GM13977 (cell line): ENCODE measurements at regions not wholly inside any gene's neighbourhood (a gene's known extent, or its start where the extent isn't known, plus 50 kb on each side); places are given as distances from the start of the nearest gene placed in this dataset.
A peak's percentile ranks its signal among the peaks of the same experiment; 100 is the strongest.

Experiments
- DNase-seq: peaks from one replicate; pipeline ENCODE4 v3.0.0; 2012; ENCODE audit warnings: low spot score
- in situ Hi-C: fragments of 300-500 bp; cut with MboI; formaldehyde crosslinking; loops from one replicate; pipeline ENCODE4 v1.12.0; 2022; ENCODE audit warnings: low sequenced_read_pairs, low pct_unique_long_range_greater_than_20kb, mixed read lengths, inconsistent platforms; ENCODE audit not compliant: unreplicated experiment
- TF ChIP-seq, protein P1 (sequence below): IDR thresholded peaks from 2 replicates; pipeline ENCODE4 v1.5.1; 2012; ENCODE audit warnings: mild to moderate bottlenecking, control low read depth; ENCODE audit not compliant: insufficient read depth; ENCODE audit errors: extremely low read depth, missing control alignments

DNA sequence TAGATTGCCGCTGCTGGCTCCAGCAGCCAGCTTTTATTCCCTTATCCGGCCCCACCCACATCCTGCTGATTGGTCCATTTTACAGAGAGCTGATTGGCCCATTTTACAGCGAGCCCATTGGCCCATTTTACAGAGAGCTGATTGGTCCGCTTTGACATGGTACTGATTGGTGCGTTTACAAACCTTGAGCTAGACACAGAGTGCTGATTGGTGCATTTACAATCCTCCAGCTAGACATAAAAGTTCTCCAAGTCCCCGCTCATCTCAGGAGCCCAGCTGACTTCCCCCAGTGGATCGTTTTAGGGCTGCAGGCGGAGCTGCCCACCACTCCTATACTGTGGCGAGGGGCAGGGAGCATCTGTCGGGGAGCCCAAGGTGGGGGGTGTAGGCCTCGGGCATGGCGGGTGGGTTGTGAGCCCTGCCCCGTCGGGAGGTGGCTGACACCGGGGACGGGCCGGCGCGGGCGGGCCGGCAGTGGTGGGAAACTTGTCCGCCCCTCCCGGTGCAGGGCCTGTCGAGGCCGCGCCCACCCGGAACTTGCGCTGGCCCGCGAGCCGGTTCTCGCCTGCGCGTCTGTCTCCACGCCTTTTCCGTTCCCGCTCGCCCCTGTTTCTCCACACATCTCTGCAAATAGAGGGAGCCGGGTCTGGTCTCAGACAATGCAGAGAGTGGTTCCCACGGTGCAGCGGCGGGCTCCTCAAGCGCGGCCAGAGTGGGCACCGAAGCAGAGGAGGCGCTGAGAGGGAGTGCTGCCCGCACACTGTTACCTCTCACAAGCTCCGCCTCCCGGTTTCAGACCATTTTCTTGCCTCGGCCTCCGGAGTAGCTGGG is 86.1 kb upstream of the STMND1 start:
- TF ChIP-seq, protein P1, sequence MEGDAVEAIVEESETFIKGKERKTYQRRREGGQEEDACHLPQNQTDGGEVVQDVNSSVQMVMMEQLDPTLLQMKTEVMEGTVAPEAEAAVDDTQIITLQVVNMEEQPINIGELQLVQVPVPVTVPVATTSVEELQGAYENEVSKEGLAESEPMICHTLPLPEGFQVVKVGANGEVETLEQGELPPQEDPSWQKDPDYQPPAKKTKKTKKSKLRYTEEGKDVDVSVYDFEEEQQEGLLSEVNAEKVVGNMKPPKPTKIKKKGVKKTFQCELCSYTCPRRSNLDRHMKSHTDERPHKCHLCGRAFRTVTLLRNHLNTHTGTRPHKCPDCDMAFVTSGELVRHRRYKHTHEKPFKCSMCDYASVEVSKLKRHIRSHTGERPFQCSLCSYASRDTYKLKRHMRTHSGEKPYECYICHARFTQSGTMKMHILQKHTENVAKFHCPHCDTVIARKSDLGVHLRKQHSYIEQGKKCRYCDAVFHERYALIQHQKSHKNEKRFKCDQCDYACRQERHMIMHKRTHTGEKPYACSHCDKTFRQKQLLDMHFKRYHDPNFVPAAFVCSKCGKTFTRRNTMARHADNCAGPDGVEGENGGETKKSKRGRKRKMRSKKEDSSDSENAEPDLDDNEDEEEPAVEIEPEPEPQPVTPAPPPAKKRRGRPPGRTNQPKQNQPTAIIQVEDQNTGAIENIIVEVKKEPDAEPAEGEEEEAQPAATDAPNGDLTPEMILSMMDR, result no peak
- DNase-seq, result no peak
- in situ Hi-C loops, result no loop called here

DNA sequence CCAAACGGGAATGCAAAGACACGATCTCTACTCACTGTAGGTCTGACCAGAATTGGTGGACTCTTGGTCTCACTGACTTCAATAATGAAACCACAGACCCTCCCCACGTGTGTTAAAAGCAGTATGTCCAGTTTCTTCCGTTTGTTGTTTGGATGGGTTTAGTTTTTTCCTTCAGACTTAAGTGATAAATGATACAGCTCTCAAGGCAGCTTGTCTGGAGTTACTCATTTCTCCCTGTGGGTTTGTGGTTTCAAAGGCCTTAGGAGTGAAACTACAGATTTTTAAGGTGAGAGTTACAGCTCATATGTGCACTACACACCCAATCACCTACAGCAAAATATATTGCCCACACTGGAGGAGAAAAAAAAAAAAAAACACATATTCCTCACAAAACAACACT is 86.7 kb upstream of the STMND1 start:
- peak; percentile 43 for DNase-seq
- in situ Hi-C loops, result no loop called here
- TF ChIP-seq, protein P1, result no peak

DNA sequence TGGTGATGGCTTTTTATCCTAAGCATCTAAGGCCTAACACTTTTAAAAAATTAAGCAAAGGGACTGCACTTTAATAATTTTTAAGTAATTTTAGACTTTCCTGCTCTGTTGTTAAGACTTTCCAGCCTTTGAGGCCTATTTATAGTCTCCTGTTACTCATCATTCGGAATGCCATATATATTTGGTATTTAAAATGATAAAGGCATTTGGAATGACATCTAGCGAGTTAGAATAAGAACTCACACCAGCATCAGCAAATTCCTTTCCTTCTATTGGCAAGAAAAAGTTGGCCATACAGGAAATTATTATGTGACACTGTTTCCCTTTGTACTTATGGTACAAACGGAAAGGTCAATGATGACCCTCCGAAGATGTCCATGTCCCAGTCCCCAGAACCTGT is 88.1 kb upstream of the STMND1 start:
- no peak for DNase-seq
- in situ Hi-C loops, result no loop called here
- TF ChIP-seq, protein P1, result no peak

DNA sequence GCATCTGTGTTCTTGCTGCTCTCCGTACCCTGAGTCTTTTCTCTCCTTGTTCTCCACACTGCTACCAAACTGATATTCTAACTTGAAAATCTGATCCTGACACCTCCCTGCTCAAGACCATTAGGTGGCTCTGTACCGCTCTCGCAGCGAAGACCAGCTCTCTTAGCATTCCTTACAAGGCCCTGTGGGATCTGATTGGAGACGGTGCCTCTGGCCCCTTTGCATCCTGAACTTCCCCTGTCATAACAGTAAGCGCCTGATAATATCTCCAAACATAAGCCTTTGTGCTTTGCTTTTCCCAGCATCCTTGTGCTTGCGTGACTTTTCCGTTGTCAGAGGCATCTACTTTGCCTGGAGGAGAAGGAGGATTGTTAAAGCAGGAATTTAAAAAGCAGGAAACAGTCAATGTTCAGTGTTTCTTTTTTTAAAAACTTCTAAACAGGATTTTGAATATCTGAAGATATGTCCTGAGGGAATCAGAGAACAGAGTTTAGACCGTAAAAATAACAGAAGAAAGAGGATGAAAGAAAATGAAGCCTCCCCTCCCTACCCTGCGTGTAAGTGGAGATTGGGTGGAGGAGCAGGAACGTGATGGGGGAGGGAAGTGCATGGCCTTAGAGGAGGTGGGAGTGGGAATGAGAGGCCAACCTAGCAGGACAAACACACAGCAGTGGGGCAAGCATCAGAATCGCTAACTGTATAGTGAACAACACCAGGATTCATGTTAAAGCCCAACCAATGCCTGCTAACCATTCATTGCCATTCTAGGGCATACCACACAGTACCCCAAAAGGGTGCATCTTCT is 89.2 kb upstream of the STMND1 start:
- in situ Hi-C loops, result no loop called here
- DNase-seq, result no peak
- TF ChIP-seq, protein P1, result no peak

DNA sequence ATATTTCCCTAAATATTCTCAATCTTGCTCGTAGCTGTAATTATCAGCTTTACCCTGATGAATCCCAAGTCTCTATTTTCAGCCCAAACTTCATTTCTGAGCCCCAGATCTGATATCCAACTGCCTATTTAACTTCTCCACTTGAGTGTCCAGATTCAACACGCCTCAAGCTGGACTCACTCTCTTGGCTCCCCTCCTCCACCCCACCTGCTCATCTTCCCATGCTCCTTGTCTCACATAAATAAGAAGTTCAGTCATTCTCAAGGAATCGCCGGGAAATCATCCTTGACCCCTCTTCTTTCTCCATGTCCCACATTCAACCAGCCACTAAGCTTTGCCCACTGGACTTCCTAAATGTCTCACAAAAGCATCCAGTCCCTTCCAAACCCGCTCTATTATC is 89.9 kb upstream of the STMND1 start:
- no peak for DNase-seq
- in situ Hi-C loops, result no loop called here
- TF ChIP-seq, protein P1, result no peak

DNA sequence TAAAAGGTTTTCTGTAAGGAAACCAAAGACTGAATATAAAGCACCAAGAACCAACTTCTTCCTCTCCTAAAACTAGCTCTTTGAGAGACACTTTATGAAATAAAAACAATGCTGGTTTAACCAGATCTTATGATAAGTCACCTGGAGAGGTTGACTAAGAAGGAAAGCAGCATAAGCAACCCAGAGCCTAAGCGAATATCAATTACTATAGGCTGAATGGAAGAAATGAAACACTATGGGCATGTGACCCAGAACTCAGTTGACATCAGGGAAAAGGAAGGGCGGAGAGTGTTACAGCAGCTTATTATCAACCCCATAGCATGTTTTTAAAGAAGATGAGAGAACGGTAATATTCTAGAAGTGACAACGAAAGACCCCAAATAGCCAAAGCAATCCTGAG is 94.1 kb upstream of the STMND1 start:
- no peak for DNase-seq
- in situ Hi-C loops, result no loop called here
- TF ChIP-seq, protein P1, result no peak
